ENCODE measurements at regions not wholly inside any gene's neighbourhood (a gene's known extent, or its start where the extent isn't known, plus 50 kb on each side); places are given as distances from the start of the nearest gene placed in this dataset.

DNA sequence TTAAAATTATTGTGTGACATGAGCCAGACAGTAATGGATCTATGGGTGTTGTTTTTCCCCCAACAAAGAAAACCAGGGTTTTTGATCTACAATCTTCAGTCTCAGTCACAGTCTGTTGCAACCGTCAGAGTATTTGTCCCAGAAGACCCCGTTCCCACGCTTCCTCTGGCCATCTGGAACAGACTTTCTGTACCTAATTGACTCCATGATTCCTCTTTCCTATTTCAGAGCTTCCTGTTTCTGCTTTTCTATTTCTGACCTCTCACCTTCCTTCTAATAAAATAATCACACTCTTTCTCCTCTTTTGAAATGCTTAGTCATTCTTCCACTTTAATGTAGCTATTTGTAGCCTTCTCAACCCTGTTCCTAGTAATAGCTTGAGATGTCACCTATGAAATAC is 1044.8 kb downstream of the DTWD2 start:
- Histone ChIP-seq H2AFZ (ENCODE audit: low read length) (no peak overlapping the region), H2BK15ac (ENCODE audit: low read length) (no peak overlapping the region), H2AK5ac (ENCODE audit: low read depth, low read length) (no peak overlapping the region), H3K18ac (ENCODE audit: low read length) (no peak overlapping the region), H3K4me1 (ENCODE audit: control insufficient read depth in 2 of 2, insufficient read depth in 1 of 2, low read depth in 1 of 2, low read length in 2 of 2) (no peaks in the 10 kb centered on the region), H3K27me3 (ENCODE audit: control insufficient read depth in 3 of 3, insufficient read depth in 3 of 3, low read depth in 1 of 3, low read length in 3 of 3) (no peaks in the 10 kb centered on the region), H3K4me3 (ENCODE audit: low read length in 2 of 2) (no peak overlapping the region), H3K36me3 (replicated peaks in 1 of 2; ENCODE audit: control insufficient read depth in 2 of 2, insufficient read depth in 2 of 2, low read length in 2 of 2) (no peaks in the 10 kb centered on the region), H2BK5ac (ENCODE audit: low read length) (no peak overlapping the region), H4K91ac (ENCODE audit: low read depth, low read length, poor library complexity) (no peak overlapping the region), H3K4me2 (ENCODE audit: insufficient read depth, low read length, poor library complexity, severe bottlenecking) (no peak overlapping the region), H4K8ac (ENCODE audit: low read depth, low read length) (no peak overlapping the region), H2BK12ac (ENCODE audit: low read length) (no peak overlapping the region), H3K23ac (ENCODE audit: low read depth, low read length, poor library complexity) (no peak overlapping the region), H2BK120ac (ENCODE audit: low read depth, low read length) (no peak overlapping the region), H3K9me3 (replicated peaks in 1 of 2; ENCODE audit: control insufficient read depth in 2 of 2, insufficient read depth in 1 of 2, low read depth in 1 of 2, low read length in 2 of 2) (no peaks in the 10 kb centered on the region), H3K79me1 (ENCODE audit: low read depth, low read length) (no peaks in the 10 kb centered on the region), H3K27ac (replicated peaks; ENCODE audit: low read length) (no peak overlapping the region), H3K9ac (ENCODE audit: low read depth, low read length, poor library complexity) (no peak overlapping the region), H3K14ac (ENCODE audit: low read length) (no peak overlapping the region), H3K4ac (ENCODE audit: low read length) (no peak overlapping the region)
- no peak for DNase-seq (ENCODE audit: low spot score)
- no CpG with 5 or more reads among the region's 3 CpGs for WGBS, 2 donors (ENCODE audit: extremely low coverage in 2 of 2, insufficient read length in 2 of 2, insufficient replicate concordance in 1 of 2)

GRCh38 chr5:117942861-117943519 is 1045.4 kb downstream of the DTWD2 start:
- Histone ChIP-seq H2BK5ac (ENCODE audit: low read length) (no peak overlapping the region), H4K91ac (ENCODE audit: low read depth, low read length, poor library complexity) (no peak overlapping the region), H3K4me3 (ENCODE audit: low read length in 2 of 2) (no peak overlapping the region), H3K23ac (ENCODE audit: low read depth, low read length, poor library complexity) (no peak overlapping the region), H2AFZ (ENCODE audit: low read length) (no peak overlapping the region), H3K9me3 (replicated peaks in 1 of 2; ENCODE audit: control insufficient read depth in 2 of 2, insufficient read depth in 1 of 2, low read depth in 1 of 2, low read length in 2 of 2) (no peaks in the 10 kb centered on the region), H3K4me1 (ENCODE audit: control insufficient read depth in 2 of 2, insufficient read depth in 1 of 2, low read depth in 1 of 2, low read length in 2 of 2) (no peaks in the 10 kb centered on the region), H2BK12ac (ENCODE audit: low read length) (no peak overlapping the region), H3K27me3 (ENCODE audit: control insufficient read depth in 3 of 3, insufficient read depth in 3 of 3, low read depth in 1 of 3, low read length in 3 of 3) (no peaks in the 10 kb centered on the region), H3K27ac (replicated peaks; ENCODE audit: low read length) (no peak overlapping the region), H2BK120ac (ENCODE audit: low read depth, low read length) (no peak overlapping the region), H4K8ac (ENCODE audit: low read depth, low read length) (no peak overlapping the region), H3K18ac (ENCODE audit: low read length) (no peak overlapping the region), H2BK15ac (ENCODE audit: low read length) (no peak overlapping the region), H3K36me3 (replicated peaks in 1 of 2; ENCODE audit: control insufficient read depth in 2 of 2, insufficient read depth in 2 of 2, low read length in 2 of 2) (no peaks in the 10 kb centered on the region), H3K4ac (ENCODE audit: low read length) (no peak overlapping the region), H3K79me1 (ENCODE audit: low read depth, low read length) (no peaks in the 10 kb centered on the region), H3K9ac (ENCODE audit: low read depth, low read length, poor library complexity) (no peak overlapping the region), H2AK5ac (ENCODE audit: low read depth, low read length) (no peak overlapping the region), H3K14ac (ENCODE audit: low read length) (no peak overlapping the region), H3K4me2 (ENCODE audit: insufficient read depth, low read length, poor library complexity, severe bottlenecking) (no peak overlapping the region)
- DNase-seq (ENCODE audit: low spot score): no peak
- WGBS, 2 donors (ENCODE audit: extremely low coverage in 2 of 2, insufficient read length in 2 of 2, insufficient replicate concordance in 1 of 2): 100% methylated on average over 2 of the region's 6 CpGs; no CpG with 5 or more reads in 1 of the 2 donors

DNA sequence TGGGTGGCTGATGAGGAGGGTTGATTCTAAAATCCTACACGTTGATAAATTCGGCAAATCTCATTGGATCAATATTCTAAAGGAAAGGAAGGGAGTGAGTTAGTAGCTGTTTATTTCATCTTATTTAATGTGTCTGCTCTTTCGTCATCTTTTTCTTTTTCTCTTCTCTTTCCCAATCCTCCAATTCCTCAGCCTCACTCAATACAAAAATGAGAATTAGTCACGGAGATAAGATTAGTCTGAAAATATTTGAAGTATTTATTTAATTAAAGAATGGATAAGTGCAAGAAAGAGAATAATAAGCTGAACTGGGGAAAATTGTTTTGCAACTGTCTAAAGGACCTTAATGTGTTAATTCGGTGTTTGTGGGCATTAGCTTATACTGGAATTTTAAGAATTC is 1095.1 kb downstream of the DTWD2 start:
- H3K4me2 ChIP-seq (ENCODE audit: insufficient read depth, low read length, poor library complexity, severe bottlenecking): no peak overlapping the region
- H2BK12ac ChIP-seq (ENCODE audit: low read length): no peak overlapping the region
- no peak overlapping the region for H3K9ac ChIP-seq (ENCODE audit: low read depth, low read length, poor library complexity)
- H2BK15ac ChIP-seq (ENCODE audit: low read length): no peak overlapping the region
- H4K91ac ChIP-seq (ENCODE audit: low read depth, low read length, poor library complexity): no peak overlapping the region
- H3K4me3 ChIP-seq (ENCODE audit: low read length in 2 of 2): no peak overlapping the region
- no peak overlapping the region for H4K8ac ChIP-seq (ENCODE audit: low read depth, low read length)
- peaks cover 0 to under 1% of the 10 kb centered on the region in 2 donors for H3K4me1 ChIP-seq (ENCODE audit: control insufficient read depth in 2 of 2, insufficient read depth in 1 of 2, low read depth in 1 of 2, low read length in 2 of 2)
- no peaks in the 10 kb centered on the region for H3K79me1 ChIP-seq (ENCODE audit: low read depth, low read length)
- no peak overlapping the region for H3K14ac ChIP-seq (ENCODE audit: low read length)
- H2BK5ac ChIP-seq (ENCODE audit: low read length): no peak overlapping the region
- no peak overlapping the region for H2AFZ ChIP-seq (ENCODE audit: low read length)
- no peak overlapping the region for H2AK5ac ChIP-seq (ENCODE audit: low read depth, low read length)
- WGBS, 2 donors (ENCODE audit: extremely low coverage in 2 of 2, insufficient read length in 2 of 2, insufficient replicate concordance in 1 of 2): no CpG with 5 or more reads among the region's 5 CpGs
- no peak overlapping the region for H2BK120ac ChIP-seq (ENCODE audit: low read depth, low read length)
- no peaks in the 10 kb centered on the region for H3K36me3 ChIP-seq (replicated peaks in 1 of 2; ENCODE audit: control insufficient read depth in 2 of 2, insufficient read depth in 2 of 2, low read length in 2 of 2)
- no peak overlapping the region for H3K18ac ChIP-seq (ENCODE audit: low read length)
- no peak overlapping the region for H3K23ac ChIP-seq (ENCODE audit: low read depth, low read length, poor library complexity)
- DNase-seq (ENCODE audit: low spot score): no peak
- H3K9me3 ChIP-seq (replicated peaks in 1 of 2; ENCODE audit: control insufficient read depth in 2 of 2, insufficient read depth in 1 of 2, low read depth in 1 of 2, low read length in 2 of 2): no peaks in the 10 kb centered on the region
- no peak overlapping the region for H3K4ac ChIP-seq (ENCODE audit: low read length)
- no peaks in the 10 kb centered on the region for H3K27me3 ChIP-seq (ENCODE audit: control insufficient read depth in 3 of 3, insufficient read depth in 3 of 3, low read depth in 1 of 3, low read length in 3 of 3)
- H3K27ac ChIP-seq (replicated peaks; ENCODE audit: low read length): no peak overlapping the region

DNA sequence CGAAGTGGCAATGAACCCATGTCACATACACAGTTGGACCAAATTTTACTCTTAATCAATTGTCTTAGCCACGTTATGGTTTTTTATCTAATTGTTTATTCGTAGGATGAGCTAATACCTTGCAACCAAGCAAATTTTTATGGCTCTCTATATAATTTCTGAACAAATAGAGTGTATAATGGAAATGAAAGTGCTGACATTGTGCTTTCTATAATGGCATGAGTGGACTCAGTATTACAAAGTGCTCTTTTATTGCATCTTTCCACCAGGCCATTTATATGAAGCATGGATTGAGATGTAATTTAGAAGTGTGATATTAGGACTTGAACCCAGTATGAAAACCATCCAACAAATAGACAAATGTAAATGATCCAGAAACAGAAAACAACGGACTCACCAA is 1096.0 kb downstream of the DTWD2 start:
- Histone ChIP-seq H2BK120ac (ENCODE audit: low read depth, low read length) (no peak overlapping the region), H3K18ac (ENCODE audit: low read length) (no peak overlapping the region), H2BK5ac (ENCODE audit: low read length) (no peak overlapping the region), H4K91ac (ENCODE audit: low read depth, low read length, poor library complexity) (no peak overlapping the region), H3K4me1 (ENCODE audit: control insufficient read depth in 2 of 2, insufficient read depth in 1 of 2, low read depth in 1 of 2, low read length in 2 of 2) (peaks cover 0 to 3% of the 10 kb centered on the region in 2 donors), H3K4me2 (ENCODE audit: insufficient read depth, low read length, poor library complexity, severe bottlenecking) (no peak overlapping the region), H3K27me3 (ENCODE audit: control insufficient read depth in 3 of 3, insufficient read depth in 3 of 3, low read depth in 1 of 3, low read length in 3 of 3) (no peaks in the 10 kb centered on the region), H3K36me3 (replicated peaks in 1 of 2; ENCODE audit: control insufficient read depth in 2 of 2, insufficient read depth in 2 of 2, low read length in 2 of 2) (no peaks in the 10 kb centered on the region), H2BK12ac (ENCODE audit: low read length) (no peak overlapping the region), H2BK15ac (ENCODE audit: low read length) (no peak overlapping the region), H3K27ac (replicated peaks; ENCODE audit: low read length) (no peak overlapping the region), H3K23ac (ENCODE audit: low read depth, low read length, poor library complexity) (no peak overlapping the region), H2AFZ (ENCODE audit: low read length) (no peak overlapping the region), H4K8ac (ENCODE audit: low read depth, low read length) (no peak overlapping the region), H2AK5ac (ENCODE audit: low read depth, low read length) (no peak overlapping the region), H3K9ac (ENCODE audit: low read depth, low read length, poor library complexity) (no peak overlapping the region), H3K9me3 (replicated peaks in 1 of 2; ENCODE audit: control insufficient read depth in 2 of 2, insufficient read depth in 1 of 2, low read depth in 1 of 2, low read length in 2 of 2) (no peaks in the 10 kb centered on the region), H3K79me1 (ENCODE audit: low read depth, low read length) (no peaks in the 10 kb centered on the region), H3K4ac (ENCODE audit: low read length) (no peak overlapping the region), H3K4me3 (ENCODE audit: low read length in 2 of 2) (no peak overlapping the region), H3K14ac (ENCODE audit: low read length) (no peak overlapping the region)
- DNase-seq (ENCODE audit: low spot score): no peak
- no CpG with 5 or more reads among the region's 4 CpGs for WGBS, 2 donors (ENCODE audit: extremely low coverage in 2 of 2, insufficient read length in 2 of 2, insufficient replicate concordance in 1 of 2)

Measured in neuronal stem cell (in vitro differentiated cells).